Mucosa of descending colon (tissue), 3 donors: ENCODE measurements at regions not wholly inside any gene's neighbourhood (a gene's known extent, or its start where the extent isn't known, plus 50 kb on each side); places are given as distances from the start of the nearest gene placed in this dataset.

Experiments
- ATAC-seq: fragments of 200-7000 bp; cut with Tn5 transposase; one replicate; pipeline ENCODE4 v1.9.1; 2020; ENCODE audit warnings: mild to moderate bottlenecking, moderate library complexity
- DNase-seq, 3 donors: peaks; one replicate each; pipeline ENCODE4 v3.0.0-alpha.2; 2020
- H3K36me3 ChIP-seq: fragments of 200-600 bp; one replicate; pipeline ENCODE4 v1.8.0; 2021; ENCODE audit warnings: low read depth, mild to moderate bottlenecking
- H3K4me1 ChIP-seq: fragments of 200-600 bp; one replicate; pipeline ENCODE4 v1.8.0; 2021; ENCODE audit warnings: low read depth, mild to moderate bottlenecking
- H3K4me3 ChIP-seq: fragments of 200-600 bp; one replicate; pipeline ENCODE4 v1.8.0; 2021; ENCODE audit warnings: mild to moderate bottlenecking
- H3K9me3 ChIP-seq: fragments of 200-600 bp; one replicate; pipeline ENCODE4 v1.8.0; 2021; ENCODE audit warnings: mild to moderate bottlenecking
- intact Hi-C, 2 donors: fragments of 100-400 bp; cut with DNase I in 1 of 2; cut with micrococcal nuclease in 1 of 2; formaldehyde crosslinking; loops; one replicate each; pipeline versions ENCODE4 v1.11.0 to v1.11.1; 2022; cut with DNase I, micrococcal nuclease
- TF ChIP-seq, protein P1 (sequence below): fragments of 200-600 bp; IDR thresholded peaks from one replicate; pipeline ENCODE4 v1.8.0; 2022; ENCODE audit warnings: antibody characterized with exemption, mild to moderate bottlenecking
- donor health status: DM: no; HTN: no; CAD: no; lungs with moderate emphysema.
- donor health status: DM: no; HTN: no; CAD: no.
- donor health status: DM: no; HTN: yes; CAD: no.

DNA sequence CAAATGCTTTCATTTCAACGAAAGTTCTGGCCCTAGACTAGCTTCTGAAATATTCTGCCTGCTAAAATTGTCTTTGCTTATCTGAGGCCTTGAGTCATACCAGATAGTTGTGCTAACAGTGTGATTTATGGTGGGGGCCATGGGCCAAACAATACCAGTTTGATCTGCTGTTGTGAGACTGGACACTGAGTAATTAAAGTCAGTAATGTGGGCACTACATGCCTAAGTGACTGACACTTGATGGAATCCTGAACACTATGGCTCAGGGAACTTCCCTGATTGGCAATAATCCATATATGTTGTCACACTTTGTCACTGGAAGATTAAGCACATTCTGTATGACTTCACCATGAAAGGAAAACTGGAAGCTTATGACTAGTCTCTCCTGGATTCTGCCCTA, 127.6 kb upstream of the CYLC2 start:
- DNase-seq = no peak
- intact Hi-C loops = loop anchor here in 1 of 2 donors (10.0 kb wide), 1 partner anchor 63 kb away; no protein-coding TSS in a partner anchor
- TF ChIP-seq, protein P1, sequence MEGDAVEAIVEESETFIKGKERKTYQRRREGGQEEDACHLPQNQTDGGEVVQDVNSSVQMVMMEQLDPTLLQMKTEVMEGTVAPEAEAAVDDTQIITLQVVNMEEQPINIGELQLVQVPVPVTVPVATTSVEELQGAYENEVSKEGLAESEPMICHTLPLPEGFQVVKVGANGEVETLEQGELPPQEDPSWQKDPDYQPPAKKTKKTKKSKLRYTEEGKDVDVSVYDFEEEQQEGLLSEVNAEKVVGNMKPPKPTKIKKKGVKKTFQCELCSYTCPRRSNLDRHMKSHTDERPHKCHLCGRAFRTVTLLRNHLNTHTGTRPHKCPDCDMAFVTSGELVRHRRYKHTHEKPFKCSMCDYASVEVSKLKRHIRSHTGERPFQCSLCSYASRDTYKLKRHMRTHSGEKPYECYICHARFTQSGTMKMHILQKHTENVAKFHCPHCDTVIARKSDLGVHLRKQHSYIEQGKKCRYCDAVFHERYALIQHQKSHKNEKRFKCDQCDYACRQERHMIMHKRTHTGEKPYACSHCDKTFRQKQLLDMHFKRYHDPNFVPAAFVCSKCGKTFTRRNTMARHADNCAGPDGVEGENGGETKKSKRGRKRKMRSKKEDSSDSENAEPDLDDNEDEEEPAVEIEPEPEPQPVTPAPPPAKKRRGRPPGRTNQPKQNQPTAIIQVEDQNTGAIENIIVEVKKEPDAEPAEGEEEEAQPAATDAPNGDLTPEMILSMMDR = no peak
- Histone ChIP-seq H3K4me1 (no peaks in the 10 kb centered on the region), H3K36me3 (no peaks in the 10 kb centered on the region), H3K9me3 (no peaks in the 10 kb centered on the region), H3K4me3 (no peak overlapping the region)
- ATAC-seq = no peak

DNA sequence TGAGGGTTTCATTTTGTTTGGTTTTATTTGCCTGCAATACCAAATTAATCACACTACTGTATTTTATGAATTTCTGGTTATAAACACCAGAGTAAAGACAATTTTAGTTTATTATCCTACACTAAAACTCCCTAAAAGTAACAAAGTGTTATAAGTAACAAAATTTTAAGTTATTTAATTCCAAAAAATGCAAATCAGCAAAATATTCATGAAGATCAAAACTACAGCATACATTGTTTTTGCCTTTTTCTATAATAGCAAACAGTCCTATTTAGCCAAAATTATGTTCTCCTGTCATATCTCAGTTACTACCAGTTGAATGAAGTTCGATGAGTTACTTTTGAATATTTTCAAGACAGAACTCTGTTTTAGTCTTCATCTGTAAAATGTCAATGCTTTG, 132.7 kb upstream of the CYLC2 start:
- TF ChIP-seq, protein P1 = no peak
- H3K4me3 ChIP-seq = no peak overlapping the region
- H3K9me3 ChIP-seq = no peaks in the 10 kb centered on the region
- intact Hi-C loops = loop anchor here in 1 of 2 donors (10.0 kb wide), 1 partner anchor 58 kb away; no protein-coding TSS in a partner anchor
- no peak for DNase-seq
- H3K4me1 ChIP-seq = no peaks in the 10 kb centered on the region
- no peak for ATAC-seq
- H3K36me3 ChIP-seq = no peaks in the 10 kb centered on the region

DNA sequence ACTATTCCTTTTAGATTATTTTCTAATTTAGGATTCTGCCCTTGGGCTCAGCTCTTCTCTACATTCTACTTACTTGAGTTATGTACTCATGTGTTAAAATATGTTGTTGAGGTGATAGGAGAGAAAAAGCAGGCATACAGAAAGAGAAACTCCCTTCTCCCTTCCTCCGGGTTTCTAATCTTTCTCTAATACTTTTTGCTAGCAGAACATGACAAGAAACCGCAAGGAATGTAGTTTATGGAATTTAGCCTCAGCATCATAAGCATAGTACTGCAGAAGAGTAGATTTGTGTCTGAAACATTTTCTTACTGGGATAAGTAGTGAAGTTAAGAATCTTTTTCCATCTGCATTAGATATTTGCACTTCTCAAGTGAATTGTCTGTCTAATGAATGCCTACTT, 139.5 kb upstream of the CYLC2 start:
- ATAC-seq (no peak), DNase-seq (no peak)
- Histone ChIP-seq H3K4me1 (no peaks in the 10 kb centered on the region), H3K4me3 (no peak overlapping the region), H3K9me3 (no peaks in the 10 kb centered on the region), H3K36me3 (no peaks in the 10 kb centered on the region)
- intact Hi-C loops = no loop called here
- TF ChIP-seq, protein P1 = no peak

DNA sequence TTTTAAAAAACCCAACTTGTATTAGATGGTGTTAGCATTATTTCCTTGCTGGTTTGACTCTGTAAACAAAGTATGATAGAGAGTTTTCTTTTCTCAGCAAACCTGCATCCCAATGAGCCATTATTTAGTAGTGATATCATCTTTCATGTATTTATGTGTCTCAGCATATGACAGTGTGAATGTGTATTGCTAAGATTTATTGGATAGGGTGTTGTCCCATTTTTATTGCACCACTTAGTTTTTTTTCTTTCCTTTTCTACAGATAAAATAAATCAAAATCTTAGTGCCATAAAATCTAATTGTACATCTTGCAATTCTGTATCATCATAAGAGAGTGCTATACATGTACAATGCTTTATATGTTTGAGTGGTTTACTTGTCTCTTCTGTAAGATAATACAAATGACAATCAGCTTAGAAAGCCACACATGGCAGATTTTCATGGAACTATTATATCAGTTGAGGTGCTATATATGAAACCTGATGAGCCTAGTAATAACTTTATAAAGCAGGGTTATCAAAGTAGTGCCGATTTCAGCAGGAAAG, 149.2 kb upstream of the CYLC2 start:
- no peak for DNase-seq
- TF ChIP-seq, protein P1 = no peak
- Histone ChIP-seq H3K4me1 (peaks cover 27% of the 10 kb centered on the region), H3K4me3 (no peak overlapping the region), H3K9me3 (no peaks in the 10 kb centered on the region), H3K36me3 (no peaks in the 10 kb centered on the region)
- ATAC-seq = no peak
- intact Hi-C loops = no loop called here

DNA sequence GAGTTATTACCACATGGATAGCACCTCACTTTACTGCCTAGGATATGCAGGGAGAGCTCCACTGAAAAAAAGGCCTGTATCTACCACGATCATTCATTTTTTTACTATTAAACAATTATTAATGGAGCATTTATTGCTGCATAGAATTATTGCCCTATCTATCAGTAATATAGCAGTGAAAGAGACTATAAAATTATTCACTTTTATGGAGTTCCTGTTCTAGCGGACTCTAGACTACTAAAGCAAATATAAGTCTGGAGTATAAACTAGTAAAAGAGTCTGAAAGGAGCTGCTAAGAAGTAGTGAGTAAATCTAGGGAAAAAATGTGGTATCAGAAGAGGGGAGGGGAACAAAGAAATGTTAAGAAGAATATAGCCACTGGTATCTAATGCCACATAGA, 150.4 kb upstream of the CYLC2 start:
- DNase-seq = no peak
- ATAC-seq = peak; percentile 61
- H3K36me3 ChIP-seq = no peaks in the 10 kb centered on the region
- H3K4me3 ChIP-seq = no peak overlapping the region
- H3K4me1 ChIP-seq = peaks cover 34% of the 10 kb centered on the region
- no peaks in the 10 kb centered on the region for H3K9me3 ChIP-seq
- TF ChIP-seq, protein P1 = no peak
- intact Hi-C loops = no loop called here

DNA sequence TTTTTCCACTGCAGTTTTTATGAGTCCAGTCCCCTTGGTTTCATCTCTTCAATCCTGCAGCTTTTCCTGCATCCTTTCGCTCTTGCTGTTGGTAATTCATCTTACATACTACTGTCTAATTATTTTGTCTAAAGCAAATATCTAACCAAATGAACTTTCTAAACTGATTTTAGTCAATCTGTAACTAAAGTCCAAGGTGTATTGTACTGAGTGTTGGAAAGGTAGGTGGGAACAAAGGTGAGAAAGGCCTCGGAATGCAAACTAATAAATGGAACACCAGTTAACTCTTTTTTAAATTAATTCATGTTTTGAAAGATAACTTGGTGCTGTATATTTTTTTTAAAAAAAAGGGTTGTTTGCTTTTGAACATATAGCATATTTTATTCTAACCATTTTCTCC, 152.7 kb upstream of the CYLC2 start:
- intact Hi-C loops = no loop called here
- H3K9me3 ChIP-seq = no peaks in the 10 kb centered on the region
- H3K4me3 ChIP-seq = no peak overlapping the region
- DNase-seq = no peak
- H3K36me3 ChIP-seq = no peaks in the 10 kb centered on the region
- peak; percentile 47 for ATAC-seq
- H3K4me1 ChIP-seq = peaks cover 31% of the 10 kb centered on the region
- TF ChIP-seq, protein P1 = no peak
